Osteocyte (in vitro differentiated cells): ENCODE measurements at regions not wholly inside any gene's neighbourhood (a gene's known extent, or its start where the extent isn't known, plus 50 kb on each side); places are given as distances from the start of the nearest gene placed in this dataset.
A peak's percentile ranks its signal among the peaks of the same experiment; 100 is the strongest.
"Not testable (repeated sequence)": the region's sequence is repeated elsewhere in the genome, so short reads cannot be mapped to it uniquely, and the experiment has no call there.

ENCODE experiments used
- DNase-seq: peaks from one replicate; pipeline ENCODE4 v3.0.0; 2021; ENCODE audit warnings: mixed read lengths; ENCODE audit not compliant: unreplicated experiment; ENCODE audit errors: extremely low spot score
- H3K27ac Mint-ChIP-seq: one replicate; pipeline ENCODE4 v1.8.0; 2021; ENCODE audit warnings: mild to moderate bottlenecking, mixed read lengths; ENCODE audit not compliant: unreplicated experiment
- H3K27me3 Mint-ChIP-seq: one replicate; pipeline ENCODE4 v1.8.0; 2021; ENCODE audit warnings: mixed read lengths; ENCODE audit not compliant: unreplicated experiment
- H3K36me3 Mint-ChIP-seq: one replicate; pipeline ENCODE4 v1.8.0; 2021; ENCODE audit warnings: mixed read lengths; ENCODE audit not compliant: unreplicated experiment
- H3K4me1 Mint-ChIP-seq: one replicate; pipeline ENCODE4 v1.8.0; 2021; ENCODE audit warnings: mixed read lengths; ENCODE audit not compliant: unreplicated experiment
- H3K4me3 Mint-ChIP-seq: one replicate; pipeline ENCODE4 v1.8.0; 2021; ENCODE audit warnings: mild to moderate bottlenecking, moderate library complexity, mixed read lengths; ENCODE audit not compliant: unreplicated experiment
- H3K9me3 Mint-ChIP-seq: one replicate; pipeline ENCODE4 v1.8.0; 2021; ENCODE audit warnings: mixed read lengths; ENCODE audit not compliant: unreplicated experiment
- TF ChIP-seq, protein P1 (sequence below): fragments of 200-600 bp; sonication (generic); IDR thresholded peaks from 2 replicates; pipeline ENCODE4 v1.5.0; 2021; ENCODE audit warnings: antibody characterized with exemption, mild to moderate bottlenecking, moderate library complexity

DNA sequence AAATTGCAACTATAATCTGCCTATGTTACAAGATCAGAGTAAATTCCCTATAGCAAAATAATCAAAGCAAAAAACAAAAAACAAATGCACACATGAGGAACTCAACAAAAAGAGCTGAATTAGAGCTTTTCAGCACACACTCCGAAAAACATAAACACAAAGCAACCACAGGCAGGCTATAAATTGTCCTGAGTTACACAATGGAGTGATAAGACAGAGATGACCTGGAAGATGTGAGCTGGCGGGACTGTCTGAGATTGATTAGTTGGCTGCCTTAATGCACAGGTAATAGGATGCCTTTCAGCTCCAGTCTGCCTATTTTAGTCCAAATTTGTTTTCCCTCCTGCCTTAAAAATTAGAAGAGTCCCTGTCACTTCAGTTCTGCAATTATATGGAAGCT lies 159.0 kb upstream of the FNDC3A start:
- no peak overlapping the region for H3K27ac Mint-ChIP-seq
- no peaks in the 10 kb centered on the region for H3K9me3 Mint-ChIP-seq

DNA sequence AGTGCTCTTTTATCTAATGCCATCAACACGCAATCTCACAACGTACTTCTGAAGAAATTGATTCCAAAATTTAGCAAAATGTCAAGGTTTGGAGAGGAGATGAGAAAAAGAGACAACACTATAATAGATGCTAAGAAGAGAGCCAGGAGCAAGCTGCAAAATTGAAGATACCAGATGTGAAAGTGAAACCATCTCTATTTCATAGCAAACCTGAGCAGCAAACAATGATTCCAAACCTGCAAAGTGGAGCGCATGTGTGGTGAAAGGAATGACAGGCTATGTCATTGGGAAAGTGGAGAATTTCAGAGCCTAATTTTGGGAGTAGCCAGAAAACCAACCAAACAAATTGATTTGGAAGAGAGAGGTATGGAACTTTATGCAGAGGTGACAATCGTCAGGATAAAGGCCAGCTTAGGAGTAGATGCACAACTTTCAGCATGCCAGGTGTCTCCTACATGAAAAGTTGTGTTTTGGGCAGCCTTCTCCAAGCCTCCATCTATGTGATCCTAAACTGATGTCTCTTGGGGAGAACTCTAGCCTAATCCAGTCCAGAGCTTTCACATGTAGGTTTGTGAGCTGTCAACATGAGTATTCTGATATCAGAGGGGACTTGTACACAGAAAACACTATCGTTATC lies 158.4 kb upstream of the FNDC3A start:
- Mint-ChIP-seq H3K9me3 (no peaks in the 10 kb centered on the region), H3K4me3 (no peak overlapping the region), H3K36me3 (no peaks in the 10 kb centered on the region), H3K4me1 (peaks cover 39% of the 10 kb centered on the region), H3K27me3 (no peaks in the 10 kb centered on the region), H3K27ac (no peak overlapping the region)
- DNase-seq = no peak
- TF ChIP-seq, protein P1, sequence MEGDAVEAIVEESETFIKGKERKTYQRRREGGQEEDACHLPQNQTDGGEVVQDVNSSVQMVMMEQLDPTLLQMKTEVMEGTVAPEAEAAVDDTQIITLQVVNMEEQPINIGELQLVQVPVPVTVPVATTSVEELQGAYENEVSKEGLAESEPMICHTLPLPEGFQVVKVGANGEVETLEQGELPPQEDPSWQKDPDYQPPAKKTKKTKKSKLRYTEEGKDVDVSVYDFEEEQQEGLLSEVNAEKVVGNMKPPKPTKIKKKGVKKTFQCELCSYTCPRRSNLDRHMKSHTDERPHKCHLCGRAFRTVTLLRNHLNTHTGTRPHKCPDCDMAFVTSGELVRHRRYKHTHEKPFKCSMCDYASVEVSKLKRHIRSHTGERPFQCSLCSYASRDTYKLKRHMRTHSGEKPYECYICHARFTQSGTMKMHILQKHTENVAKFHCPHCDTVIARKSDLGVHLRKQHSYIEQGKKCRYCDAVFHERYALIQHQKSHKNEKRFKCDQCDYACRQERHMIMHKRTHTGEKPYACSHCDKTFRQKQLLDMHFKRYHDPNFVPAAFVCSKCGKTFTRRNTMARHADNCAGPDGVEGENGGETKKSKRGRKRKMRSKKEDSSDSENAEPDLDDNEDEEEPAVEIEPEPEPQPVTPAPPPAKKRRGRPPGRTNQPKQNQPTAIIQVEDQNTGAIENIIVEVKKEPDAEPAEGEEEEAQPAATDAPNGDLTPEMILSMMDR = no peak

More for the DNA sequence above, 159.0 kb upstream of the FNDC3A start:
- Mint-ChIP-seq H3K4me3 (no peak overlapping the region), H3K4me1 (peaks cover 39% of the 10 kb centered on the region), H3K27me3 (no peaks in the 10 kb centered on the region), H3K36me3 (no peaks in the 10 kb centered on the region)
- no peak for DNase-seq
- TF ChIP-seq, protein P1 = no peak

DNA sequence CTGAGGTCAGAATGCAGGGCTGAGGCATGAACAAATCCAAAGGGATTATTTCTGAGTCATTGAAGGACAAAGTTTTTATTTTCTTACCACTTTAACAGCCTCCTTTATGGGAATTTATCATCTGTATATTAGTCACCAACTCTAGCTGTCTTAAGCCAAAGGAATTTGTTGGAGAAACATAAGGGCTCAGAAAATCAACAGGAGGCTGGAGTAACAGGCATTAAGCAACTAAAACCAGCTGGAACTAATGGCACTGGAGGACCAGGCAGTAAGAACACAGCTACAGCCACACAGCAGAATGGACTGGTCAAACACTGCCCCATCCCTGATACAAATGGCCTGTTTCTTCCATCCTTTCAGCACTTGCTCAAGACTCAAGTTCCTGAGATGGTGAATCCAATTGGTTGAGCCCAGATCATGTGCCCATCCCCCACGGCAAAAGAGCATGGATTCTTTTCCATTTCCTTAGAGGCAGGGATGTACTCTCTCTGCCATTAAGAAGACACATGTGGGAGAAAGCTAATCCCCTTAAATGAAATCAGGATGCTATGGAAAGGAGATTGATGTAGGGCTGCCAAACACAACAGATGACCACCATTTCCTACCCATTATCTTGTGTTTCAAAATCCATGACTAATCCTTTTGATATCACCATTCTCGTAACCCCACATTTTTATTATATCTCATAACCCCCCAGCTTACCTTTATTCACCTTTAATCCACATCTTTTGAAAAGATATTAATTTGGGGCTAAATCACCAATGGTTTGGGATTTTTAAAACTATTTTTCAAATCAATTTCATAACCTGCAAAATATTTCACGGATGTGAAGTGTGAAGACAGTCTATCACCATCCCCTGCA lies 157.0 kb upstream of the FNDC3A start:
- no peak for DNase-seq
- no peaks in the 10 kb centered on the region for H3K9me3 Mint-ChIP-seq
- TF ChIP-seq, protein P1 = no peak
- H3K4me1 Mint-ChIP-seq = peaks cover 39% of the 10 kb centered on the region
- peak overlapping the region; percentile 61 for H3K27ac Mint-ChIP-seq
- no peaks in the 10 kb centered on the region for H3K36me3 Mint-ChIP-seq
- H3K4me3 Mint-ChIP-seq = no peak overlapping the region
- no peaks in the 10 kb centered on the region for H3K27me3 Mint-ChIP-seq

DNA sequence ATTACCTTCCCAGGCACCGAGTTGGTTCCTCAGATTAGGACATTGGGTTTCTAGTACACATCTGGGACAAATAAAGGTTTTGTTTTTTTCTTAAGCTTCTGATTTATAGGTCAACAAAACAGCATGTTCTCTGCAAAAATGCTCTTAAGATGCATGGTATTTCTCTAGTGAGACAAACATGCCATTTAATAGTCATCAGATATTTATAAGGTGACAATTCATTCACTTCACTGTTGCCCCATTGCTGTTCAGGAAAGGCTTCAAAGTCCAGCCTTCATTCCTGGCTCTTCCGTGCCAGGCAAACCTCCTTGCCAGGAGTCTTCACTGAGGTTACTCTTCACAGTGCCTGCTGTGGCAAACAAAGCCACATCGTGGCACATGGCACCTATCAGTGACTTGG lies 156.3 kb upstream of the FNDC3A start:
- Mint-ChIP-seq H3K36me3 (no peaks in the 10 kb centered on the region), H3K4me3 (no peak overlapping the region), H3K9me3 (no peaks in the 10 kb centered on the region), H3K27ac (peak overlapping the region; percentile 61), H3K4me1 (peaks cover 39% of the 10 kb centered on the region), H3K27me3 (no peaks in the 10 kb centered on the region)
- TF ChIP-seq, protein P1 = no peak
- no peak for DNase-seq

DNA sequence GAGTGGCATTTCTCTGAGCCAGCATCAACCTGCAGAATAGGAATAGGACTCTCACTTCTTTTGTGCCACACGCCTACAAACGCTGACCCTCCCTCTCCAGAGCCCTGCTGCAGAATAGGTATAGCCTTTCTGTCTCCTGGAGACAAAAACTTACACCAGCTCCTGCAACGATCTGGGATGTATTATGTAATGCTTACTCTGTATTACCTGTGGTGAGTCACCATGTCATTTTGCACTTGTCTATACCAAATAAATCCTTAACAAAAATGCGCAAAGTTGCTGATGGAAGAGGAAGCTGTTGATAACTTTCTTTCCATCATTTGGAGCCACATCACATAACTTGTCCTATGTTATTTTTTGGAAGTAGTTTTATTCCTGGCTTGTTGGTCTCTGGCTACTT lies 155.8 kb upstream of the FNDC3A start:
- H3K27ac Mint-ChIP-seq = peak overlapping the region; percentile 32
- no peaks in the 10 kb centered on the region for H3K36me3 Mint-ChIP-seq
- H3K4me1 Mint-ChIP-seq = peaks cover 39% of the 10 kb centered on the region
- H3K9me3 Mint-ChIP-seq = no peaks in the 10 kb centered on the region
- H3K4me3 Mint-ChIP-seq = no peak overlapping the region
- TF ChIP-seq, protein P1 = no peak
- H3K27me3 Mint-ChIP-seq = no peaks in the 10 kb centered on the region
- DNase-seq = no peak

DNA sequence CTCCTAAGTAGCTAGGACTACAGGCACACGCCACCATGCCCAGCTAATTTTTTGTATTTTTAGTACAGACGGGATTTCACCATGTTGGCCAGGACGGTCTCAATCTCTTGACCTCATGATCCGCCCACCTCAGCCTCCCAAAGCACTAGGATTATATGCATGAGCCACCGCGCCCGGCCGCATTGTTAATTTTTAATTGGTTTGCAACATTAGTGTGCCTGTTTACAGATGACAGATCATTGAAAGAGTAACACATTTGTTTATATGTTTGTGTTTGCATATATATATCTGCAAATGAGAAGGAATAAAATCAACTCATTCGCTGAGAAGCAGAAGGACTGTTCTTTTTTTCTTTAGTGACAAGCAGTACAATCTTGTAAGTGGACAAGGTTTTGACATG lies 152.2 kb upstream of the FNDC3A start:
- not testable (repeated sequence) for H3K9me3 Mint-ChIP-seq, H3K36me3 Mint-ChIP-seq, DNase-seq, H3K27me3 Mint-ChIP-seq, H3K4me3 Mint-ChIP-seq, H3K27ac Mint-ChIP-seq
- H3K4me1 Mint-ChIP-seq = peaks cover 22% of the 10 kb centered on the region
